ENCODE measurements at regions not wholly inside any gene's neighbourhood (a gene's known extent, or its start where the extent isn't known, plus 50 kb on each side); places are given as distances from the start of the nearest gene placed in this dataset.
"Not testable (repeated sequence)": the region's sequence is repeated elsewhere in the genome, so short reads cannot be mapped to it uniquely, and the experiment has no call there.

DNA sequence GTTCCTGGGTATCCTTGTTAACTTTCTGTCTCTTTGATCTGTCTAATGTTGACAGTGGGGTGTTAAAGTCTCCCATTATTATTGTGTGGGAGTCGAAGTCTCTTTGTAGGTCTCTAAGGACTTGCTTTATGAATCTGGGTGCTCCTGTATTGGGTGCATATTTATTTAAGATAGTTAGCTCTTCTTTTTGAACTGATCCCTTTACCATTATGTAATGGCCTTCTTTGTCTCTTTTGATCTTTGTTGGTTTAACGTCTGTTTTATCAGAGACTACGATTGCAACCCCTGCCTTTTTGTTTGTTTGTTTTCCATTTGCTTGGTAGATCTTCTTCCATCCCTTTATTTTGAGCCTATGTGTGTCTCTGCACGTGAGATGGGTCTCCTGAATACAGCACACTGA lies 612.4 kb upstream of the GBE1 start:
- TF ChIP-seq, protein P1, sequence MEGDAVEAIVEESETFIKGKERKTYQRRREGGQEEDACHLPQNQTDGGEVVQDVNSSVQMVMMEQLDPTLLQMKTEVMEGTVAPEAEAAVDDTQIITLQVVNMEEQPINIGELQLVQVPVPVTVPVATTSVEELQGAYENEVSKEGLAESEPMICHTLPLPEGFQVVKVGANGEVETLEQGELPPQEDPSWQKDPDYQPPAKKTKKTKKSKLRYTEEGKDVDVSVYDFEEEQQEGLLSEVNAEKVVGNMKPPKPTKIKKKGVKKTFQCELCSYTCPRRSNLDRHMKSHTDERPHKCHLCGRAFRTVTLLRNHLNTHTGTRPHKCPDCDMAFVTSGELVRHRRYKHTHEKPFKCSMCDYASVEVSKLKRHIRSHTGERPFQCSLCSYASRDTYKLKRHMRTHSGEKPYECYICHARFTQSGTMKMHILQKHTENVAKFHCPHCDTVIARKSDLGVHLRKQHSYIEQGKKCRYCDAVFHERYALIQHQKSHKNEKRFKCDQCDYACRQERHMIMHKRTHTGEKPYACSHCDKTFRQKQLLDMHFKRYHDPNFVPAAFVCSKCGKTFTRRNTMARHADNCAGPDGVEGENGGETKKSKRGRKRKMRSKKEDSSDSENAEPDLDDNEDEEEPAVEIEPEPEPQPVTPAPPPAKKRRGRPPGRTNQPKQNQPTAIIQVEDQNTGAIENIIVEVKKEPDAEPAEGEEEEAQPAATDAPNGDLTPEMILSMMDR (IDR thresholded peaks at IDR 0.05) = not testable (repeated sequence)
- not testable (repeated sequence) for TF ChIP-seq BHLHE40 (IDR thresholded peaks at IDR 0.05; ENCODE audit: low read depth, low read length); ZSCAN20 (CRISPR knock-in tag; IDR thresholded peaks at IDR 0.05); JUN (IDR thresholded peaks at IDR 0.05); CEBPB (IDR thresholded peaks at IDR 0.05); POLR2A (IDR thresholded peaks at IDR 0.05; ENCODE audit: low read length); CHD2 (IDR thresholded peaks at IDR 0.05; ENCODE audit: low read length, partially characterized antibody); RFX5 (IDR thresholded peaks at IDR 0.05); MYC (IDR thresholded peaks at IDR 0.05; ENCODE audit: borderline replicate concordance, low read length)
- TF ChIP-seq, protein P2, sequence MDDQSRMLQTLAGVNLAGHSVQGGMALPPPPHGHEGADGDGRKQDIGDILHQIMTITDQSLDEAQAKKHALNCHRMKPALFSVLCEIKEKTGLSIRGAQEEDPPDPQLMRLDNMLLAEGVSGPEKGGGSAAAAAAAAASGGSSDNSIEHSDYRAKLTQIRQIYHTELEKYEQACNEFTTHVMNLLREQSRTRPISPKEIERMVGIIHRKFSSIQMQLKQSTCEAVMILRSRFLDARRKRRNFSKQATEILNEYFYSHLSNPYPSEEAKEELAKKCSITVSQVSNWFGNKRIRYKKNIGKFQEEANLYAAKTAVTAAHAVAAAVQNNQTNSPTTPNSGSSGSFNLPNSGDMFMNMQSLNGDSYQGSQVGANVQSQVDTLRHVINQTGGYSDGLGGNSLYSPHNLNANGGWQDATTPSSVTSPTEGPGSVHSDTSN (IDR thresholded peaks at IDR 0.05) = not testable (repeated sequence)
- TF ChIP-seq, protein P3, sequence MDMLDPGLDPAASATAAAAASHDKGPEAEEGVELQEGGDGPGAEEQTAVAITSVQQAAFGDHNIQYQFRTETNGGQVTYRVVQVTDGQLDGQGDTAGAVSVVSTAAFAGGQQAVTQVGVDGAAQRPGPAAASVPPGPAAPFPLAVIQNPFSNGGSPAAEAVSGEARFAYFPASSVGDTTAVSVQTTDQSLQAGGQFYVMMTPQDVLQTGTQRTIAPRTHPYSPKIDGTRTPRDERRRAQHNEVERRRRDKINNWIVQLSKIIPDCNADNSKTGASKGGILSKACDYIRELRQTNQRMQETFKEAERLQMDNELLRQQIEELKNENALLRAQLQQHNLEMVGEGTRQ (IDR thresholded peaks at IDR 0.05) = not testable (repeated sequence)
- TF ChIP-seq, protein P4, sequence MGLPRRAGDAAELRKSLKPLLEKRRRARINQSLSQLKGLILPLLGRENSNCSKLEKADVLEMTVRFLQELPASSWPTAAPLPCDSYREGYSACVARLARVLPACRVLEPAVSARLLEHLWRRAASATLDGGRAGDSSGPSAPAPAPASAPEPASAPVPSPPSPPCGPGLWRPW (IDR thresholded peaks at IDR 0.05) = not testable (repeated sequence)
